Hematopoietic multipotent progenitor cell treated with erythropoietin and hydrocortisone succinate and interleukin-3 and kit ligand, for 6 days (in vitro differentiated cells): ENCODE measurements at regions not wholly inside any gene's neighbourhood (a gene's known extent, or its start where the extent isn't known, plus 50 kb on each side); places are given as distances from the start of the nearest gene placed in this dataset.
A peak's percentile ranks its signal among the peaks of the same experiment; 100 is the strongest.

Experiments
- DNase-seq: peaks from one replicate; pipeline ENCODE4 v3.0.0-alpha.2; 2015

DNA sequence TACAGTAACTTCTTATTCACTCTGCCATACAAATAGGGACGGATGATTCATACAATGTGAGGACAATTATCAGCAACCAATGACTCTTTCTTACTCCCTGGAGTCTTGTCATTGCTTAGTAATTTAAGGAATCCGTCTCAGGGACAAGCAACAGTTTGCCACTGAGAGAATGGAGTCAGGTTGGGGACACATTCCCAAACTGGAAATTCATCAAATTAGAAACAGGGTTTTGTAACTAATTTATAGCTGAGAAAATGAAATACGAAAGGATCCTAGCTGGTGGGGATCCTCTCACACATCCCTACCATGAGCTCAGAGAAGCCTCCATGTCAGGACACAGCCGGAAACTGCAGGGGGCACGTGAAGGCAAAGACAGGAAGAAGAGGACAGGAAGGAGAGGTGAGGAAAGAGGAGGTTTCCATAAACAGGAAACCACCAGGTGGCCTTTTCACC is 50.4 kb upstream of the KDR start:
- DNase-seq, result no peak

DNA sequence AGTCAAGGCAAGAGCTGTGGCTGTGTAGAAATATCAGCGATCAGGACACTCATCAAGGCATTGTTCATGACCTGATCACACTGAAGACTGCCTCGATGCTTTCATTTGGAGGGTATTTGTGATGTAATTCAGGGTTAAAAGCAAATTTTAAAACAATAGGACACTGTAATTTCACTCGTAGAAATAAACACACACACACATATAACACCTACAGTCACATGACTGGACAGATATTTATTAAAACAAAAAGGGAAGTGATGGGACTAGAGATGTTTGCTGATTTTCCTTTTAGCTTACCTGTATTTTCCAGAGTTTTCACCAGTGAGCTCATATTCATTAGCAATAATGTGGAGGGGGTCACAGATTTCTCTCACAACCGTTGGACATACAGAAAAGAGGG is 51.1 kb upstream of the KDR start:
- DNase-seq, result no peak

DNA sequence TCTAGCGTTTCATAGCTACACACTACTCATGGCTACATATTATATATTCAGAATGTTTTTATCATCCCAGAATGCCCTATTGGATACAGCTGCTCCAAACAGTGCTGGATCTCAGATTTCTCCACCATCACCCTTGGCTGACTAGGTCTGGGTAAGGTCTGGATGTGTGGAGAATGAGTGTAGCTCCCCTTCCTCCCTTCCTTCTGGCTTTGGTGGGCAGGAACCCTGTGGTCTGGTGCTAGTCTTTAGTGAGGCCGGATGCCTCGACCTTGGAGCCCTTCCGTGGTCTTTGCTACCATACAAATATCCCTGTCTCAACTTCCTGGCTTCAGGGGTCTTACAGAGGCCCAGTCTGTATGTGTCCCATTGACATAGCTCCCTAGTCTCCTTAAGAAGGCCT is 52.1 kb upstream of the KDR start:
- no peak for DNase-seq

- no peak for DNase-seq
Measured at GRCh38 chr4:55178226-55179005, 53.0 kb upstream of the KDR start.

- DNase-seq, result no peak
Measured at GRCh38 chr4:55181010-55182005, 55.9 kb upstream of the KDR start.

DNA sequence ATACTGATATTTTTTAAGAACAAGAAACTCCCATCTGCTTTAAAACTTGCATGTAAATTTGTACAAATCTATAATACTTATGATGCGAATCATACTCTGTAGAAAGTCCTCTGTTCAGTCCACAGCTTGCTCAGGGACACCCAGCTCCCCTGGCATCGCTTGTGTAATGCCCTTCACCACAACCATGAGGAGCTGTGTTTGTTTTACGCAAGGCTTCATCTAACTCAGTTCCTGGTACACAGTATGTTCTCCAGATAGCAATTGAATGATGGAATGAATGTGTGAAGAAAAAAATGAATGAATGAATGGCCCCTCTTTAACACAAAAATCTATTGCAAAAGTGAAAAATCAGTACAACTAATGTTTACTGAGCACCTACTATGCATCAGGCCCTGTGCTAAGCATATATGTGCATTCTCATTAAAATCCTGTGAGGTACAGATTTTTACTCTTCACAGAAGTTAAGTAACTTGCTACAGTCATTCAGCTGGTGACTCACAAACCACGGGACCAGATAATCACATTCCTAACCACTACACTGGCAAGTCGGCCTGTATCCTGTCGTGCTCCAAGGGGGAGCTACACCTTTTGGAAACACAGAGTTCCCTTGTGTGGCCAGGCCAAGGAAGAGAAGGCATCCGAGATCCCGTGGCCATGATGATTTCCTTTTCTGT is 58.7 kb upstream of the KDR start:
- DNase-seq, result no peak

DNA sequence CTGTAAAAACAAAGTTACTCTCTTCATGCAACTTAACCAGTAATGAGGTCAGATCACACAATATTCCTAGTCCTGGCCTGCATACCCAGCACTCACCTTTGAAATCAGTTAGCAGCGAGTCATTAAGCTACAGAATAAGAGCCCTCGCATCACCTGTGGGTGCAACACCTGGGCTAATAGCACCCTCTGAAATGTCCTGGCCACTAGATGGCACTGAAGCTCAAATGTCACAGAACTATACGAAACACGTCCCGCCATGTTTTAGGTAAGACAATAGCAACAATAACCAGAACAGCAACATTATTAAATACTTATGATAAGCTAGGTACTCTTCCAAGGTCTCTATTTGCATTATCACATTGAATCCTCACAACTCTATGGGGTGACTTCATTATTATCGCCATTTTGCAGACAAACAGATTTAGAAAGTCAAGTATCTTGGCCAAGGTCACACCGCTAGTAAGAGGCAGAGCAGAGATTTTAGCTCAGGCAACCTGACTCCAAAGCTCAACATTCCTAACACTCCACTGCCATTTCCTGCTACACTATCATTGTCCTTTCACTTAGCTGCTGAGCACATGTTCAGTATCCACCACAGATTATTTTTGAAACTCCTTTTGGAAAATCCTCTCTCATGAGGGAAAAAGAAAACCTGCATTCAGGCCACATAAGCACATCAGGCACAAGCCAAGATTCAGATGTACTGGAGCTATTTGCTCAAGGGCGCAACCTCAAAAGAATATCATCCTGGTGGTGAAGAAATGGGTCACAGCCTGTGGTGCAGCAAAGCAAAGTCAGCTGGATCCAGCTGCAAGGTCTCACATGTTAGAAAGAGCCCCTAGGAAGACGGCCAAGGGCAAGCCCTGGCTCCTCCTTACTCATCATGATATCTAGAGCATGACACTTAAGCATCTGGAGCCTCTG is 59.5 kb upstream of the KDR start:
- peak; percentile 32 for DNase-seq

DNA sequence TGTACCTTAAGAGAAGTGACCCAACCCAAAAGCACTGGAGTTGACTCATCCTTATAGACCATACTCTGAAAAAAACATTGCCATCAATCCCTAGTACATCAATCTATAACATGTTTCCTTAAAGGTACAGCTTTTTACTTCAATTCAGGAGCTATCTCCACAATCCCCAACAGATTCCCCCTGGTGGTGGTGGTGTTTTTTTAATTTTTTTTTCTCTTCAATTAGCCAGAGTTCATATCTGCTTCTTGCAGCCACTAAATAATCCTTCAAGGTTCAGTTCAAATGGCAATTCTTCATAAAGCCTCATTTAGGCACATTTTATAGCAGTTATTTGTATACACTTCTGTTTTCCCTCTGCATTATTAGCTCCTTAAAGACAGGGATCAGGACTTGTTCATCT is 60.7 kb upstream of the KDR start:
- no peak for DNase-seq

- DNase-seq, result no peak
Measured at GRCh38 chr4:55186700-55187099, 61.3 kb upstream of the KDR start.

- no peak for DNase-seq
Measured at GRCh38 chr4:55214172-55214571, 88.8 kb upstream of the KDR start.

- DNase-seq, result no peak
Measured at GRCh38 chr4:55215087-55215486, 89.7 kb upstream of the KDR start.

GRCh38 chr4:55216863-55217635 is 91.7 kb upstream of the KDR start:
- DNase-seq, result no peak

DNA sequence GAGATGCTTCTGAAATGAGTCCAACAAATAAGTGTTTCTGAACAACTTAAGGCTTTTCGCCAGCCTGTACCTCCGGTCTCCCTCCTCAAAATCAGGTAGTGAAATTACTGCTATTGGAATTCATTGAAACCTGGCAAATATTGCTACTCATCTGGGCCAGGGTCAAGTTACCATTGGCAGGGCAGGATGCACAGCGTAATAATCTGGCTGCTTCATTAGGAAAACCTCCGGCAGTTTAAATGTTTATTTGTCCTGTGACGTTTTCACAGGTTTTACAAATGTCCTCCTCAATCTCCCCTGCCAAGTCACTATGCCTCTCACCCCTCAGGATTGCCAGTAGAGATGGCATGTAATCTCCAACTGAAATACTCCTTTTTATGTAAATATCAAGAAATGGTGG is 92.6 kb upstream of the KDR start:
- no peak for DNase-seq

DNA sequence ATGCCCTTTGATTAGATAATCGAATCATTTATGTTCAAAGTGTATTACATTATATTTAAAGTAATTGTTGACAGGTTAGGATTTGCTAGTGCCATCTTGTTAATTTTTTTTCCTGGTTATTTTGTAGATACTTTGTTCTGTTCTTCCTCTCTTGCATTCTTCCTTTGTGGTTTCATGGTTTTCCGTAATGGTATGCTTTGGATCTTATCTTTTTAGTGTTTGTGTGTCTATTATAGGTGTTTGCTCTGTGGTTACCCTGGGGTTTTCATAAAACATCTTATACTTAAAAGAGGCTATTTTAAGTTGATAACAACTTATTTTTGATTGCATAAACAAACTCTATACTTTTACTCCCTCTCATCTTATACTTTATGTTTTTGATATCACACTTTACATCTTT is 108.2 kb upstream of the SRD5A3 start:
- no peak for DNase-seq

DNA sequence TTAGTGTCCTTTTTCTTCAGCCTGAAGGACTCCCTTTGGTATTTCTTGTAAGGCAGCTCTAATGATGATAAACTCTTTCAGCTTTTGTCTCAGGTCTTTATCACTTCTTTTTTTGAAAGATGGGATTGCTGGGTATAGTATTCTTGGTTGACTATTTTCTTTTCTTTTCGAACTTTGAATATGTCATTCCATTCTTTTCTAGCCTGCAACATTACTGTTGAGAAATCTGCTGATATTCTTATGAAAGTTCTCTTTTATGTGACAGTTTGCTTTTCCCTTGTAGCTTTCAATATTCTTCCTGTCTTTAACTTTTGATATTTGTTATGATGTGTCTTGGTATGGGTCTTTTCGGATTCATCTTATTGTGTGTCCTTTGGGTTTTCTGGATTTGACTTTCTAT is 107.6 kb upstream of the SRD5A3 start:
- no peak for DNase-seq

DNA sequence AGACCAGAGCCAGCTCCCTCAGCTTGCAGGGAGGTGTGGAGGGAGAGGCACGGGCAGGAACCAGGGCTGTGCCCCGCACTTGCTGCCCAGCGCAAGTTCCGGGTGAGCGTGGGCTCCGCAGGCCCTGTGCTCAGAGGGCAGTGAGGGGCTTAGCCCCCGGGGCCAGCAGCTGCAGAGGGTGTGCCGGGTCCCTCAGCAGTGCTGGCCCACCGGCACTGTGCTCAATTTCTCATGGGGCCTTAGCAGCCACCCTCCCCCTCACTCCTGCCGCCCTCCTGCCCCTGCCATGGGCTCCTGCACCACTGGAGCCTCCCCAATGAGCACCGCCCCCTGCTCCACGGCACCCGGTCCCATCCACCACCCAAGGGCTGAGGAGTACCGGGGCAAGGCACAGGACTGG is 104.6 kb upstream of the SRD5A3 start:
- no peak for DNase-seq

DNA sequence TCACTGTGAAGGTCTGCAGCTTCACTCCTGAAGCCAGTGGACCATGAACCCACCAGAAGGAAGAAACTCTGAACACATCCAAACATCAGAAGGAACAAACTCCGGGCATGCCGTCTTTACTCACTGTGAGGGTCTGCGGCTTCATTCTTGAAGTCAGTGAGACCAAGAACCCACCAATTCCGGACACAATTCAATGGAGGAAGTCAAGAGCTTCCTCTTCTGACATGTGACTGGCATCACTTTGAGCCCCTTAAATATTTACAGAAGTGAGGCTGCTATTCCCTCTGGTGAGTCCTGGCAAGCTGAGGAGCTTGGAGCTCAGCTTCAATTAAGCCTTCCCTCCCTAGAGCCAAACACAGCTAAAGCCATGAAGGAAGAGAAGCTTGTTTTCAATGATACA is 103.5 kb upstream of the SRD5A3 start:
- peak; percentile 7 for DNase-seq

GRCh38 chr4:55247521-55247920 is 98.5 kb upstream of the SRD5A3 start:
- DNase-seq, result no peak

DNA sequence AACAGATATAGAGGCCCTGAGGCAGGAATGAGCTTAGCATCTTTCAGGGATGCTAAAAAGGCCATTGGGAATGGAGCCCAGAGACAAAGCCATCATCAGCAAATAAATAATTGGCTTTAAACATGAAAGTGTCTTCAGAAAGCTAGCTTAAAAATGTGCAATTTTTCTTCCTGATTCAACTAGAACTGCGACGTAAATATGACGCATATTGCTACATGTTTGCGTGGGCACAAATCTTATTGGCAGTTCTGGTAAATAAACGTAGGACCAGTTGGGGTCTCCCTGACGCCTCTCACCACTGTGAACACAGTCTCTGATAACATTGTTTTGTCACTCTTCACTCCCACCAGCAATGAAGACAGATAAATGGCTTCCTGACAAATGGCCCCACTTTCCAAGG is 97.3 kb upstream of the SRD5A3 start:
- DNase-seq, result no peak

DNA sequence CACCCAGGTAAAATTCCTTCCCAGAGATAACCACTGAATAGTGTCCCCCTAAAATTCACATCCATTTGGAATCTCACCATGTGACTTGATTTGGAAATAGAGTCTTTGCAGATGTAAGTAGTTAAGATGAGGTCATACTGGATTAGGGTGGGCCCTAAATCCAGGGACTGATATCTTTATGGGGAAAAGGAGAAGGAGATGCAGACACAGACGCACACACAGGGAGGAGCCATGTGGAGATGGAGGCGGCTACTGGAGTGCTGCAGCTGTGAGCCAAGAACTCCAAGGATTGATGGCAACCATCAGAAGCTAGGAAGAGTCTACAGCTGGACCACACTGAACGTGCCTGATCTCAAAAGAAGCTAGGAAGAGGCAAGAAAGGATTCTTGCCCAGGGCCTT is 96.6 kb upstream of the SRD5A3 start:
- DNase-seq, result no peak

- no peak for DNase-seq
Measured at GRCh38 chr4:55251342-55251741, 94.7 kb upstream of the SRD5A3 start.

DNA sequence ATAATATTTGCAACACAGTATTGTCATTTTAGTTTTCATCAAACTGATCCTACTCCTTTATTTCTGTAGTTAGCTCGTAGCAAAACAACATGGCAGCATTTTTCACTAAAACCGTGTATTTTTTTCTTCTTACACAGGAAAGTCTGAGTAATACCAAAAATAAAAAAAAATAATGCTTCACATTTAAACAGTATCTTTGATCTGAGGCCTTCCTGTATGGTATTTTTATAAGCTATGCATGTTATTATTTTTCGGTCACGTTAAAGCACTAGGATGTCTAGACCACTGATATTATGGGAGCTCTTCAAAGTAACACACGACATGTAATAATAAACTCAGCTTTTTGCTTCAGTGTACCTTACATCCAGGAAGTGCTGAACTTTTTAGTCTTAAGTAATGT is 94.1 kb upstream of the SRD5A3 start:
- no peak for DNase-seq
